ES-I3 (cell line): ENCODE measurements at regions not wholly inside any gene's neighbourhood (a gene's known extent, or its start where the extent isn't known, plus 50 kb on each side); places are given as distances from the start of the nearest gene placed in this dataset.
"Not testable (repeated sequence)": the region's sequence is repeated elsewhere in the genome, so short reads cannot be mapped to it uniquely, and the experiment has no call there.

Experiments used
- H3K36me3 ChIP-seq: 2 replicates; pipeline ENCODE4 v1.6.1; 2013; ENCODE audit warnings: mild to moderate bottlenecking, low read length, control low read depth, moderate library complexity; ENCODE audit not compliant: insufficient read depth
- H3K4me1 ChIP-seq: 2 replicates; pipeline ENCODE4 v1.6.1; 2013; ENCODE audit warnings: mild to moderate bottlenecking, control low read depth, low read length; ENCODE audit not compliant: insufficient read depth
- H3K9ac ChIP-seq: 2 replicates; pipeline ENCODE4 v1.6.1; 2013; ENCODE audit warnings: low read depth, mild to moderate bottlenecking, low read length, moderate library complexity
- H3K9me3 ChIP-seq: 2 replicates; pipeline ENCODE4 v1.6.1; 2013; ENCODE audit warnings: mild to moderate bottlenecking, low read length, moderate library complexity; ENCODE audit not compliant: control insufficient read depth, insufficient read depth

- H3K4me1 ChIP-seq: no peaks in the 10 kb centered on the region
- no peak overlapping the region for H3K9ac ChIP-seq
- no peaks in the 10 kb centered on the region for H3K36me3 ChIP-seq
- H3K9me3 ChIP-seq: no peaks in the 10 kb centered on the region
Measured at GRCh38 chr17:5873781-5874180, 196.4 kb upstream of the WSCD1 start.

- no peaks in the 10 kb centered on the region for H3K4me1 ChIP-seq
- H3K9me3 ChIP-seq: no peaks in the 10 kb centered on the region
- no peaks in the 10 kb centered on the region for H3K36me3 ChIP-seq
- H3K9ac ChIP-seq: no peak overlapping the region
Measured at GRCh38 chr17:5874486-5874885, 195.7 kb upstream of the WSCD1 start.

GRCh38 chr17:5877366-5877765 lies 192.8 kb upstream of the WSCD1 start:
- Histone ChIP-seq H3K4me1 (no peaks in the 10 kb centered on the region), H3K9me3 (no peaks in the 10 kb centered on the region), H3K9ac (no peak overlapping the region)

GRCh38 chr17:5877948-5878347 lies 192.2 kb upstream of the WSCD1 start:
- Histone ChIP-seq H3K4me1 (no peaks in the 10 kb centered on the region), H3K36me3 (no peaks in the 10 kb centered on the region), H3K9me3 (no peaks in the 10 kb centered on the region), H3K9ac (no peak overlapping the region)

More at GRCh38 chr17:5877366-5877765, 192.8 kb upstream of the WSCD1 start:
- no peaks in the 10 kb centered on the region for H3K36me3 ChIP-seq

- no peaks in the 10 kb centered on the region for H3K36me3 ChIP-seq
- H3K9me3 ChIP-seq: no peaks in the 10 kb centered on the region
- no peak overlapping the region for H3K9ac ChIP-seq
- no peaks in the 10 kb centered on the region for H3K4me1 ChIP-seq
Measured at GRCh38 chr17:5881849-5882248, 188.3 kb upstream of the WSCD1 start.

- Histone ChIP-seq H3K36me3 (no peaks in the 10 kb centered on the region), H3K4me1 (no peaks in the 10 kb centered on the region), H3K9me3 (no peaks in the 10 kb centered on the region), H3K9ac (no peak overlapping the region)
Measured at GRCh38 chr17:5883775-5884665, 186.2 kb upstream of the WSCD1 start.

GRCh38 chr17:5885336-5885735 lies 184.8 kb upstream of the WSCD1 start:
- H3K4me1 ChIP-seq: no peaks in the 10 kb centered on the region
- H3K9ac ChIP-seq: no peak overlapping the region
- H3K9me3 ChIP-seq: no peaks in the 10 kb centered on the region
- H3K36me3 ChIP-seq: no peaks in the 10 kb centered on the region

GRCh38 chr17:5888811-5889210 lies 181.4 kb upstream of the WSCD1 start:
- Histone ChIP-seq H3K9me3 (peaks cover 4% of the 10 kb centered on the region), H3K4me1 (0 out of 2 replicates have a peak, but pooled peaks cover 7% of the 10 kb centered on the region), H3K36me3 (no peaks in the 10 kb centered on the region), H3K9ac (no peak overlapping the region)

GRCh38 chr17:5892921-5893675 lies 177.1 kb upstream of the WSCD1 start:
- Histone ChIP-seq H3K9me3 (peaks cover 4% of the 10 kb centered on the region), H3K36me3 (no peaks in the 10 kb centered on the region), H3K4me1 (peaks cover 19% of the 10 kb centered on the region), H3K9ac (no peak overlapping the region)

GRCh38 chr17:5893741-5894140 lies 176.4 kb upstream of the WSCD1 start:
- Histone ChIP-seq H3K9ac (no peak overlapping the region), H3K4me1 (peaks cover 21% of the 10 kb centered on the region), H3K36me3 (no peaks in the 10 kb centered on the region), H3K9me3 (peaks cover 4% of the 10 kb centered on the region)

GRCh38 chr17:5895276-5895675 lies 174.9 kb upstream of the WSCD1 start:
- peaks cover 21% of the 10 kb centered on the region for H3K4me1 ChIP-seq
- H3K9ac ChIP-seq: no peak overlapping the region
- no peaks in the 10 kb centered on the region for H3K36me3 ChIP-seq
- peaks cover 4% of the 10 kb centered on the region for H3K9me3 ChIP-seq

GRCh38 chr17:5896215-5896614 lies 174.0 kb upstream of the WSCD1 start:
- peaks cover 21% of the 10 kb centered on the region for H3K4me1 ChIP-seq
- no peaks in the 10 kb centered on the region for H3K36me3 ChIP-seq
- H3K9me3 ChIP-seq: no peaks in the 10 kb centered on the region
- H3K9ac ChIP-seq: no peak overlapping the region

GRCh38 chr17:5897275-5897911 lies 172.8 kb upstream of the WSCD1 start:
- H3K9me3 ChIP-seq: no peaks in the 10 kb centered on the region
- H3K36me3 ChIP-seq: no peaks in the 10 kb centered on the region
- H3K9ac ChIP-seq: no peak overlapping the region
- peaks cover 21% of the 10 kb centered on the region for H3K4me1 ChIP-seq

GRCh38 chr17:5897981-5898380 lies 172.2 kb upstream of the WSCD1 start:
- H3K36me3 ChIP-seq, H3K9ac ChIP-seq: not testable (repeated sequence)
- H3K4me1 ChIP-seq: peaks cover 21% of the 10 kb centered on the region

More at GRCh38 chr17:5897981-5898380, 172.2 kb upstream of the WSCD1 start:
- not testable (repeated sequence) for H3K9me3 ChIP-seq
